ENCODE measurements at regions not wholly inside any gene's neighbourhood (a gene's known extent, or its start where the extent isn't known, plus 50 kb on each side); places are given as distances from the start of the nearest gene placed in this dataset.

DNA sequence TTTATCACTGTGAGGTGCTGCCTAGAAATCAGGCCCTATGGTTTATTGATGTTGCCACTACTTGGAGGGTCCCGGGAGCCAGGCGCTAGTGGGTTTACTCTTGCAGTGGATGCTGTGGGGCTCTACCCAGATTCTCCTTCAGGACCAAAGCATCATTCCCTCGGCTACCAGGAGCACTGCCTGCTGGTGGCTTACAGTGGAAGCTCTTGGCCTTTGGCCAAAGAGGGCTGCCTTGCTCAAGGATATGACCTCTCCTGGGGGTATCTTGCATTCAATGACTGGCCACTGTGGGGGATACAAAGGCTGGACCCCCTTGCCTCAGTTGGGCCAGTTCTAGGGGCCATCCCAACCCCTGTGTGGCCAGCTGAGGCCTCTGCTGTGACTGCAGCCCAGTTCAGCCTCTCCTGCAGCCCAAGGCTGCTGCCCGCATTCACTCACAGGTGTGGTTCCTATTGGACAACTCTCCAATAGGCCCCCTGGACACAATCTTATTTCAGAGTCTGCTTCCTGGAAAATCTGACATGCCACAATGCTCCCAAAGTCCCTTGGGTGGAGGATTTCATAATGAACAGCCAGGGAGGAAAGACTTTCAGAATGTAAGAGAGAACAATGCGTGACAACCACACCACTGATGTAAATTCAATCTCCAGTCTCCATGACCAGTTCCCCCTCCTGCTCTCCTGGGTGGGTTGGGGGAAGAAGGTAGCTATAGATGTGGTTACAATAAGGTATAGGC is 196.3 kb downstream of the SNX10 start:
- intact Hi-C loops (cut with DNase I; ENCODE audit: low total_unique reads): no loop called here
- Histone ChIP-seq H3K4me1 (peaks cover 0 to 20% (median 5%) of the 10 kb centered on the region in 4 donors), H3K4me3 (no peak overlapping the region), H3K9me3 (peaks cover 0 to 4% (median 0%) of the 10 kb centered on the region in 4 donors), H3K27ac (no peak overlapping the region), H3K27me3 (no peaks in the 10 kb centered on the region), H3K36me3 (no peaks in the 10 kb centered on the region)
- no peak for DNase-seq
- WGBS, 5 donors: 88 to 94% (median 91%) methylated on average over 5 of the region's 5 CpGs
- TF ChIP-seq, protein P1, sequence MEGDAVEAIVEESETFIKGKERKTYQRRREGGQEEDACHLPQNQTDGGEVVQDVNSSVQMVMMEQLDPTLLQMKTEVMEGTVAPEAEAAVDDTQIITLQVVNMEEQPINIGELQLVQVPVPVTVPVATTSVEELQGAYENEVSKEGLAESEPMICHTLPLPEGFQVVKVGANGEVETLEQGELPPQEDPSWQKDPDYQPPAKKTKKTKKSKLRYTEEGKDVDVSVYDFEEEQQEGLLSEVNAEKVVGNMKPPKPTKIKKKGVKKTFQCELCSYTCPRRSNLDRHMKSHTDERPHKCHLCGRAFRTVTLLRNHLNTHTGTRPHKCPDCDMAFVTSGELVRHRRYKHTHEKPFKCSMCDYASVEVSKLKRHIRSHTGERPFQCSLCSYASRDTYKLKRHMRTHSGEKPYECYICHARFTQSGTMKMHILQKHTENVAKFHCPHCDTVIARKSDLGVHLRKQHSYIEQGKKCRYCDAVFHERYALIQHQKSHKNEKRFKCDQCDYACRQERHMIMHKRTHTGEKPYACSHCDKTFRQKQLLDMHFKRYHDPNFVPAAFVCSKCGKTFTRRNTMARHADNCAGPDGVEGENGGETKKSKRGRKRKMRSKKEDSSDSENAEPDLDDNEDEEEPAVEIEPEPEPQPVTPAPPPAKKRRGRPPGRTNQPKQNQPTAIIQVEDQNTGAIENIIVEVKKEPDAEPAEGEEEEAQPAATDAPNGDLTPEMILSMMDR (IDR thresholded peaks at IDR 0.05): no peak
- TF ChIP-seq POLR2AphosphoS5 (IDR thresholded peaks at IDR 0.05) (no peak), EP300 (IDR thresholded peaks at IDR 0.05) (no peak), POLR2A (IDR thresholded peaks at IDR 0.05) (no peak)

DNA sequence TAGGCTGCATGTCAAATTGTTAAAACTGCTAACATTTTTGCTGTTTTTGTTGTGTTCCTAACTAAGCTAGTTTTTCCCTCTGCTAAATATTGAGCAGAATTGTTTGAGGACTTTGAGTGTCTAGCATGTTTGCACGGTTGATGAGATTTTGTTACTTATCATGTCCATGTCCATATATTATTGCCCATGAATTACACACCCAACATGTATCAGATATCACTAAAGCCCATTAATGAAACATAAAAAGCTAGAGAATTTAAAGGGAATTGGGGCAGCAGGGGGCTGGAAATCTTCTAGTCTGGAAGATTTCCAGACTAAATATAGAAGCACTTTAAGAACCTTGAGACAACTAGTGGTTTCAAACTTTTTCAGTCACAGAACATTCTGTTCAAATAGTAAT is 197.7 kb downstream of the SNX10 start:
- no peaks in the 10 kb centered on the region for H3K9me3 ChIP-seq
- no peaks in the 10 kb centered on the region for H3K27me3 ChIP-seq
- 77 to 97% (median 94%) methylated on average over 1 of the region's 1 CpG for WGBS, 5 donors
- no peak overlapping the region for H3K27ac ChIP-seq
- peaks cover 0 to 20% (median 5%) of the 10 kb centered on the region in 4 donors for H3K4me1 ChIP-seq
- no peaks in the 10 kb centered on the region for H3K36me3 ChIP-seq
- TF ChIP-seq POLR2AphosphoS5 (IDR thresholded peaks at IDR 0.05): no peak
- TF ChIP-seq POLR2A (IDR thresholded peaks at IDR 0.05): no peak
- TF ChIP-seq EP300 (IDR thresholded peaks at IDR 0.05): no peak
- TF ChIP-seq, protein P1 (IDR thresholded peaks at IDR 0.05): no peak
- H3K4me3 ChIP-seq: no peak overlapping the region
- intact Hi-C loops (cut with DNase I; ENCODE audit: low total_unique reads): no loop called here
- DNase-seq: no peak

DNA sequence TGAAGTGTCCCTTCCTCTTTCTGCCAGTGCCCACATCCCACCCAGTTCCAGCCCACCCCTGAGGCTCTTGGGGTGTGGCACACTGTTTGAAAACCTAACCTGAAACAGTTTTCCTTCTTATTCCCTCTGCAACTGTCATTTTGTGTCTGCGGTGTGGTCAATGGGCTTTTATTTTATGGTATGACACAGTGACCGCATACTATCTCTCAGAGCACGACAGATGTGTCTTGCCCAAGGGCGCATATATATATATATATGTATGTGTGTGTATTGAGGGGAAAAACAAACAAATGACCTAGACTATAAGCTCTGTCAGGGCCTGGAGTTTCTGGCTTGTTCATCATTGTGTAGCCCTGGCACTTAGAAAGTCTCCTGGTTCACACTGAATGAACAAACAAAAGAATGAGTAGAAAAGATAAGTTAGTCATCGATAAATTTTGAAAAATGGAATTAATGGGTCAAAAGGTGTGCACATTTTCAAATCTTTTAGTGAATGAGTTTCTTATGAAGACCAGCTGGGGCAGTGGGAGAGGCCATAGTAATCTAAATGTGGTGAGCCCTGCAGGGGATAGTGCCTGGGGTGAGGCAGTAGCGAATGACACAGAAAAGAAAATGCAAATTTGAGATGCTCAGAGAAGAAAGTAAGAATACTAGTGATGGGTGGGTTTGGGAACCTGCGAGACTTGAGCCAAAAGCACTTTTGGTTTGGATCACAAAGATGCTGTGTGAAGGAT is 198.4 kb downstream of the SNX10 start:
- peaks cover 0 to 20% (median 5%) of the 10 kb centered on the region in 4 donors for H3K4me1 ChIP-seq
- no peak overlapping the region for H3K4me3 ChIP-seq
- no peak for DNase-seq
- H3K27ac ChIP-seq: no peak overlapping the region
- no peaks in the 10 kb centered on the region for H3K9me3 ChIP-seq
- H3K36me3 ChIP-seq: no peaks in the 10 kb centered on the region
- 77 to 82% (median 81%) methylated on average over 7 of the region's 7 CpGs for WGBS, 5 donors
- TF ChIP-seq EP300 (IDR thresholded peaks at IDR 0.05): no peak
- no peak for TF ChIP-seq POLR2AphosphoS5 (IDR thresholded peaks at IDR 0.05)
- TF ChIP-seq, protein P1 (IDR thresholded peaks at IDR 0.05): no peak
- no peak for TF ChIP-seq POLR2A (IDR thresholded peaks at IDR 0.05)
- intact Hi-C loops (cut with DNase I; ENCODE audit: low total_unique reads): no loop called here
- H3K27me3 ChIP-seq: no peaks in the 10 kb centered on the region

DNA sequence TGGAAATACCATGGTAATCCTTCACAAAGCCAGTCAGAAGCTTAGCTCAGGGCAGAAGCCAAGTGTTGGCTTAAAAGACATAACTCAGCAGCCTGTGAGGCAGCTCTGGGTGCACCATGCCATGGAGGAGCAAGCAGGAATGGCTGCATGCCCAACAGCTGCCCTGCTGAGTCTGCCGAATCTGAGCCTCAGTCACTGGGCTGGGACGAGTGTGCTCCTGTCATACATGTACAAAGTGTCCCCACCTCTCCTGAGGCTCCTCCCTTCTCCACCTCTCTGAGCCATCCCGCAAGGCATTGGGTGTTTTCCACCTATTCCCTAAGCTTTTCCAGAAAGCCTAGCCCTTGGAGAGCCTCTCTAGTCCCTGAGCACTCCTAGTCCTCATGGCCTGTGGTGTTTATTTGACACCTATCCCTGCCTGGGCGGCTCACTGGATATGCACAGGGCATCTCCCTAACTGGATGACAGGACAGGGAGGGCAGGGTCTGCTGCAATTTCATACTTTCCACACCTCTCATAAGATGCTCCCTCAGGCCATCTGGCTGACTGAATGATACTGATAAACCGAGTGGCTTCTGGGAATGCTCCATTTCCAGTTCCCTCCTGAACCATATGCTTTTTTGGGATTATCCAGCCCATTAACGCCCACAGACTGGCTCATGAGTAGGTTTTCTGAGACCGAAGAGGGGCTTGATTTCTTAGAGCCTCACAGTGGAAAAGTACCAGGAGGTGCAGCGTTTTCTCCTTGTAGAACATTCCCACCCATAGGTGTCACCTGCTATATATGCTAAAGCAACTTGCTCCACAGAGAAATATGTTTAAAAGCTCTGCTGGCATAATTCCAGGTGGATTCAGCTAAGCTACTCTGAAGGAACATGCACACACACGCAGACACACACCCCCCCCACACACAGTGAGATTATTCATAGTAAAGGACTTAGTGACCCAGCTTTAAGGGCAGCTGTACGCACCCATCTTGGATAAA is 199.3 kb downstream of the SNX10 start:
- Histone ChIP-seq H3K4me1 (peaks cover 0 to 20% (median 5%) of the 10 kb centered on the region in 4 donors), H3K27ac (no peak overlapping the region), H3K9me3 (no peaks in the 10 kb centered on the region), H3K36me3 (no peaks in the 10 kb centered on the region), H3K4me3 (no peak overlapping the region), H3K27me3 (no peaks in the 10 kb centered on the region)
- 42 to 57% (median 46%) methylated on average over 10 of the region's 10 CpGs for WGBS, 5 donors
- TF ChIP-seq POLR2AphosphoS5 (IDR thresholded peaks at IDR 0.05): no peak
- TF ChIP-seq POLR2A (IDR thresholded peaks at IDR 0.05): no peak
- no peak for TF ChIP-seq EP300 (IDR thresholded peaks at IDR 0.05)
- TF ChIP-seq, protein P1 (IDR thresholded peaks at IDR 0.05): no peak
- intact Hi-C loops (cut with DNase I; ENCODE audit: low total_unique reads): no loop called here
- peak in 1 of 2 donors; percentile 85 for DNase-seq

All from stomach (tissue), 8 donors.